ENCODE measurements at regions not wholly inside any gene's neighbourhood (a gene's known extent, or its start where the extent isn't known, plus 50 kb on each side); places are given as distances from the start of the nearest gene placed in this dataset.
"Not testable (repeated sequence)": the region's sequence is repeated elsewhere in the genome, so short reads cannot be mapped to it uniquely, and the experiment has no call there.

DNA sequence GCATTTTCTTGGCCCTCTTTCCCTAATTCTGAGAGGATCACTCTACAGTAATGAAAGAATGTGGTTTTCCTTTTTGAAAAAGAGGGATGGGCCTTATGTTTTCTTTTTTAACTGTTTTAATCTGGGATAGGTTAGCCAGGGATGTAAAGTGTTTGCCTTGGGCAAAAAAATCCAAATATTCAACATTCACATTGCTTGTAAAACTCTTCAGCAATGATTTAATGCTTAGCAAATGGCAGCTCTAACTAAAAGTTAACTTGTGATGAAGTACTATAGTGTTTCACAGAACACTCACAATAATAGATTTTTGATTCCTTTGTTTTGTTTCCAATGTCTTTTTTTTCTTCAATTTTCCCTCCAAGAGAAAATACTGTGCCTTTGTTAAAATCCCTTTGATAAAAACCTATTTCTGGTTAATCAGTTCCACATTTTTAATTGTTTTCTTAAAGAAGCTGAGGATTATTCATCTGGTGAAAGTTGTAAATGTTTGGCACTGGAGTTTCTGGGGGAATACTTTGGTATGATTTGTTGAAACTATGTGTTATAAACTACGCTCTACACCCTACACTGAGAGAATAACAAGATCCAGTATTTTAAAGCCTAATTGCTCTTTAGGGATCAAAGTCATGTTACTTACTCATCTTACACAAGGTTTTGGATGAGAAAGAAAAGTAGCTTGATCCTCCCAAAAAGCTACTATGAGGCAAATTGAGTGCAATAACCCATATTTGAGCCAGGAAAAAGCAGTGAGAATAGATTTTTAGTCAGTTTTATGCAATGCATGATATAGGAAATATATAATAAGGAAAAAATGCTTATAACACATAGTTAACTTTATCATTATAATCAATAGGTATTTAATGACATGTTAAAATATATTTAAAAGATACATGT lies 335.8 kb downstream of the EPHA7 start:
- DNase-seq (ENCODE audit: low read depth): no peak

DNA sequence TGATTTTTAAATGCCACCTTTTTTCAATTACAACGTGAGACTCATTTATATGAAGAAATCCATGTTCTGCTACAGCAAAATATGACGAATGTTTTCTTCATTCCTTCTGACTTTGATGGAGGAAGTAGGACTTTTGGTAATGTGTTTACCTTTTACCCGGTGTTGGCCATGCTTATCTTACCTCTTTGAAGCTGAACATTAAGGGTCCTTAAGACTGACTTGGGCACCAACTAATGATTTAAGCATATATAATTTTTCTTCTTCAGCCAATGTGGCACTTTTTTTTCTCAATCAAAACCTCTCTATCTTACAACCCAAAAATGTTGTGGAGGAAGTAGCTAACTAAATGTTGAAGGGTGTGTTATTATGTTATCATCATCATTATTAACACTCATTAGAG lies 337.5 kb downstream of the EPHA7 start:
- DNase-seq (ENCODE audit: low read depth): no peak

DNA sequence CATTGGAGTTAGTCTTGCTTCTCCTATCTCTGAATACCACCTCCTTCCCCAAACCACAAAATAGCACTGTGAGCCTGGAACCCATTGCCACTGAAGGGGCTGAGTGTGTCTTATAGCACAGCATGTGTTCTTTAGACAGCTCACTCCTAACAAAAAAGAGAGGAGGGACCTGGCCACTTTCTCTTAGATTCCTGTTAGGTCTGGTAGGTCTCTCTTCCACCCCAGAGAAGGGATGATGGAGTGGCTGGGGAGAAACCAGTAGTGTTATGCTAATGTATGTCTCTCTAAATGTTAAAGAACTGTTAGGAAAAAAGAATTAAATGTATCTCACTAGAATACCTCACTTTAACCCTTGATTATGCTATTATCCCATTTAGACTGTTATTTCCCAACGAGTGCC lies 340.3 kb downstream of the EPHA7 start:
- DNase-seq (ENCODE audit: low read depth): no peak

DNA sequence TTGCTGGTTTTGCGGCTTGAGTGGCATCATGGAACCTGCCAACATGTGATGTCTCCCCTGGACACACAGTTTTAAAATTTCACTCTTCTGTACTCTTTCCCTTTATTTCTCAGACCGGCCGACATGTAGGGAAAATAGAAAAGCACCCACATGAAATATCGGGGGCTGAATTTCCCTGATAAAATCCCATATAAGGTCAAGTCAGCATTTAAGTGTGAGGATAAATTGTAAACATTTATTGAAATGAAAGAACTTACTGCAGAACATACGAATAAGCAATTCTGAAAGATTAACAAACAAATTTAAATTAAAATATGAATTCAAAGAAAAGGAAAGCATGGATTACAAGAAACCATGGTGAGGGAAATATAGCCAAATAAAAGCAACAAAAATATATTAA lies 345.5 kb downstream of the EPHA7 start:
- no peak for DNase-seq (ENCODE audit: low read depth)

DNA sequence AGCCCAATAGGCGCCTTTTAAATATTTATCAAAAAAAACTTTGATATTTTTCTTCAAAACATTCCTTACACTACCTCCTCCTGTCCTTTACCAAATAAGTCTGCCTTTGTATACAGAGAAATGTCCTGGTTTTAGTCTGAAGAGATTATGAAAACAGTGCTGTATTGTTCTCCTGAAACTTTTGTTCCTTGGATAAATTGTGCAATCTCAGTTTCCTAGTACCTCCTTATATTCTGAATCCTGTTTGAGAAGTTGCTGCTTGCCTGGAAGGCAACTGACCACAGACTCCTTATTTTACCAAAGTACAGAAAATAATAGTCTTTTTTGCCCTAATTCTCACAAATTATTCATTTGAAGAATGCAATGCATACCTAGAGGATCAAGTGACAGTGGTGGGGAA lies 349.5 kb downstream of the EPHA7 start:
- DNase-seq (ENCODE audit: low read depth): no peak

DNA sequence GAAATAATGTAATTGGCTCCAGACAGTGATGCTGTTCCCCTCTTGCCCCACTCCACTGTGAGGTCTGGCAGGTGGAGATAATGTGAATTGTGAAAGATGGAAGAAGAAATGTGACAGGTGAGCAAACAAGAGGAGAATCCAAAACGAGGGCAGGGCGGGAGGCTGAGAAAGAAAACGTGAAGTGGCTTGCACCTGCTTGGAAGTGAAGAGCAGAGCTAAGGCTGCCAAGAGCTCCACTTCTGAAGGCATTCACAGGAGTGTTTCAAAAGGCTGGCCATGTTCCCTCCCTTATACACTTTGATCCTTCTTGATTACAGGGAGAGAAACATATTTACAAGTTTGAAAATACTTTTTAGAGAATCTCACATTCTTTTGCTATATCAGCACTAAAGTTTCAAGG lies 359.4 kb downstream of the EPHA7 start:
- no peak for DNase-seq (ENCODE audit: low read depth)

DNA sequence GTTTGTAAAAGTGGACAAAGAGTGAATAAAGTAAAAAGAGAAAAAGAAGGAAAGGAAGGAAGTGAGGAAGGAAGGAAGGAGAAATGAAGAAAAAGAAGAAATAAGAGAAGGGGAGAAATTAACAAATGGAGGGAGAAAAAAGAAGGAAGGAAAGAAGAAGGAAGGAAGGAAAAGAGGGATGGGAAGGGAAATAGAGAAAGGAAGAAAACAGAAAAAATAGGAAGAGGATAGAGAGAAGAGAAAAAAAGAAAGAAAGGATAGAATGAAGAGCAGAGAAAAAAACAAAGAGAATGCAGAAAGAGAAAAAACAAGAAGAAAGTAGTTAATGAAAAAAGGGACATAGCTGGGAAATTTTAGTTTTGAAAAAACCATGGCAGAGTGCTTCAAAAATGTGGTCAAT lies 361.8 kb downstream of the EPHA7 start:
- no peak for DNase-seq (ENCODE audit: low read depth)

DNA sequence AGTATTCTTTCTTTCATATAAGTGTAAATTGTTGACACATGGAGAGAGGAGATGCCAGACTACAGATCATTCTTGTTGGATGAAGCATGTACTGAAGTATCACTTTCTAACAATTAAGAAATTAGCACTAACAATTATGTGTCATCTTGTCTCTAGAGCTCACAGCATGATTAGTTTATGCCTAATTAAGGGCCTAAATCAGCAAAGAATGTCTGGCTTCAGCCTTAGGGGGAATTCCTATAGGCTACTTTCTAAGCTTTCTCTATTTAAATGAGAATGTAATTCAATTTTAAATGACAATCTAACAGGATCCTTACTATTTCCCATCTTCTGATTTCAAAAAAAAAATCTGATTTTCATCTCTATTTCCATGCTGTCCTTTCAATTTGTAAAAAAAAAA lies 371.0 kb downstream of the EPHA7 start:
- no peak for DNase-seq (ENCODE audit: low read depth)

DNA sequence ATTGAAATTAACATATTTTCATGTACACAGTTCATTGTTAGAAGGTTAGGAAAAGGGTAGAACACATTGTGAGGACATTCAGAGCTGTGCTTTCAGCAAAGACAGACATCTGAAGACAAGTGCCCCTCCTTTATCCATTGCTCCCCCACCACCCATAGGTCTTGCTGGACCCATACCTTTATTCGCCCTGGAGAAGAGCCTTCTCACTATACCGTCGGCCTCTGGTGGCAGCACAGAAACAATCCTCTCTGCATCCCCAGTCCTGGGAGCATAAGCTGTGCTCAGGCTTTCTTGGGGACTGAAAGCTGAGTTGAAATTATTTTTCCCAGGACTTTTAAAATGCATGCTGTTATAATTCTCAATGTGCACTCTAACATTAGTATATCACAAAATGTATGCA lies 372.3 kb downstream of the EPHA7 start:
- DNase-seq (ENCODE audit: low read depth): no peak

DNA sequence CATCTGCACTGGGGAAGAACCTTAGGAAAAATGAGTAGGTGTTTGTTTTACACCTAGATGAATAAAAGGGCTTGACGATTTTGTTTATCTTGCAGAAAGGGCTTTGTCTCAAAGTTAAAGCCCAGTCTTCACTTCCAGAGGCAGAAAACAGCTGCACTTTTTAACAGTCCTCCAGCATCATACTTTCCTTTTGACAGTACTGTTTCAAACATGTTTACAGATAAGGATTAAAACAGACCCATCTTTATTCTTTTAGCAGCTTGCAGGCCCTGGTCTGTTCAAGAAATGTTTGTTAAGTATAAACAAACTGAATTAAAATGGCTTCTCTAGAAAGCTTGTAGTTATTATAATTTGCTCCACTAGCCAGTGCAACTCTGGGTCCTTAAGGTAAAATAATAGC lies 374.2 kb downstream of the EPHA7 start:
- DNase-seq (ENCODE audit: low read depth): no peak

DNA sequence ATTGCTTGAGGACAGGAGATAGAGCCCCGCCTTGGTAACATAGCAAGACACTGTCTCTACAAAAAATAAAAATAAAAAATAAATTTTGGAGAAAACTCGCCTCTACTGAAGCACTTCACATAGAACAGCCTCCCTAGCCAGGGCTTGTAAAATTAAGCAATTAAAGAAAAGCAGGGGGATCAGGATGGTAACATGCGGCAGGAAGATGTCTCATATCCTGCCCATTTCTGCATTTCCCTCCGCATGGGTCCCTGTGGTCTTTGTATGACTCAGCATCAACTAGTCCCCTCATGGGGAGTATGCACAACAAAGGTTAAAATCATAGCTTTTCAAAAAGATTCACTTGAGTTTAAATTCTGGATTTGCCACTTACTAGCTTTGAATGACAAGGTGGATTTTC lies 379.0 kb downstream of the EPHA7 start:
- DNase-seq (ENCODE audit: low read depth): no peak

DNA sequence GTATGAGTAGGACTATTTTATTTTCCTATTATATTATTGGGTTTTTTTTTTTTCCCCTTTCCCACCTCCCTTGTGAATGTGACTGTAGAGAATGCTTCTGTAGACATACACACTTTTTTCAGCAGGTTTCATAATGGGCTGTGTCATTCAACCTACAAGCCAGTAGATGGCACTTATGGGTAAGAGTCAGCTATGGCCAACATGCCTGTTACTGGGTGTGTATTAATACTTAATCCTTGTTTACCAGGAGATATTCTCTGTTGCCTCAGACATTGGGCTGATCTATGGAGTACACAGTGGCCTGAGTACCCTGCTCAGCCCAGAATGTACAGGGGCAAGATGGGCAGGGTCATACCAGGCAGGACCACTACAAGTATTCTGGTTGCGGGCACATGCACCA lies 382.5 kb downstream of the EPHA7 start:
- DNase-seq (ENCODE audit: low read depth): no peak

DNA sequence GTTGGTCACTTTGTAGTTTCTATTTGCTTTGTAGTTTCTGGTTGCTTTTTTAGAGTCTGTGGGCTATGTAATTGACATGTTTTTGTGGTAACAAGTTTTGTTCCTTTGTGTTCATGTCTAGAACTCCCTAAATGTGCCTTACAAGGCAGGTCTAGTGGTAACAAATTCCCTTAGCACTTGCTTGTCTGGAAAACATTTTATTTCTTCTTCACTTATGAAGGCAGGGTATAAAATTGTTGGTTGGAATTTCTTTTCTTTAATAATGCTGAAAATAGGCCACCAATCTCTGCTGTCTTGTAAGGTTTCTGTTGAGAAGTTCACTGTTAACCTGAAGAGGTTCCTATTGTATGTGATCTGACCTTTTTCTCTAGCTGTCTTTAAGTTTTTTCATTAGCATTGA lies 383.6 kb downstream of the EPHA7 start:
- no peak for DNase-seq (ENCODE audit: low read depth)

DNA sequence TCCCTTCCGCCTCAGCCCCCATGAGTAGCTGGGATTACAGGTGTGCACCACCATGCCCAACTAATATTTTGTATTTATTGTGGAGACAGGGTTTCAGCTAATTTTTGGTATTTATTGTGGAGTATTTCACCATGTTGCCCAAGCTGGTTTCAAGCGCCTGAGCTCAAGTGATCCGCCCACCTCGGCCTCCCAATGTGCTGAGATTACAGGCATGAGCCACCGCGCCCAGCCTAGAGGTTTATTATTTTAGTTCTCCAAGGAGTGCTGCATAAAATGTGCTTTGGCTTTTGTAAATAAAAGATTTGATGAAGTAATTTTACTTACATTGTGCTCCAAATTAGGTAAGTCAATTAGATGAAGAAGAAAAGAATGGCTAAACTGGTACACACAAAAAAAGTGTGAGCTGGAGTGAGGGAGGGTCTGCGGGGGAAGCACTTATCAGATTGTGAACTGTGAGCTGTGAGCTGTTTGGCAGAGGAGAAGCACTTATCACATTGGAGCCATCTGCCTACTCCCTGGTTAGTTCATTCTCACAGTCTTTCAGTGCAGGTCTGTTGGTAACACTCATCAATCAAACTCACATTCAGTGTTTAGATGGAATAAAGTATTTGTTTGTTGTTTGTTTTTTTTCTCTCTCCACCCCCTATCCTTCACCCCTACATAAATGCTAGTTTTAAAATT lies 398.0 kb downstream of the EPHA7 start:
- DNase-seq (ENCODE audit: low read depth): no peak

DNA sequence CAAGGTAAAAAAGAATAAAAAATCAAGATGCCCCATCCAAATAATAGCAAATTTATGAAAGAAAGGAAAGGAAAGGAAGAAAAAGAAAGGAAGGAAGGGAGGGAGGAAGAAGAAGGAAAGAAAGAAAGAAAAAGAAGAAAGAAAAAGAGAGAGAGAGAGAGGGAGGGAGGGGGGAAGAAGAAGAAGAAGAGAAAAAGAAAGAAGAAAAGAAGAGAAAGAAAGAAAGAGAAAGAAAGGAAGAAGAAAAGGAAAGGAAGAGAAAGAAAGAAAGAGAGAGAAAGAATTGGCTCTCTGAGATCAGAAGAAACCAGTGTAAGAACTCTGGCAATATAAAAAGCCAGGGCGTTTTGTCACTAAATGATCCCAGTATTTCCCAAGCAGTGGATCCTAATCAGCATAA lies 401.7 kb downstream of the EPHA7 start:
- DNase-seq (ENCODE audit: low read depth): no peak

DNA sequence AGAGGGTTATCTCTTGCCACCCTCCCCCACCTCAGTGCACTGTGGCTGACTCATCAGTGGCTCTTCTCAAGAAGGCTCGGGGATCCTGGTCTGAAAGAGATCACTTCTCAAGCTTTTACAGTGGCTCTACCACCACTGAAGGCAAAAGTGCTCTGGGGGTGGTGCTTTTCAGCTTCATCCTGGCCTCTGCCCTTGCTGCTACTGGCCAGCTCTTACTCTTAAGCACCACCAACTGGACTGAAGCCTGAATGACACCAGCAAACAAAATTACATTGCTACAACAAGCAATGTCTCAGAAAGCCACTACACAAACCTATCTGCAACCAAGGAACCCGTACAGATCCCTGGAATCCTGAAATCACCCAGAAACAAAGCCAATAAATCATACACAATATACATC lies 402.1 kb downstream of the EPHA7 start:
- DNase-seq (ENCODE audit: low read depth): no peak

DNA sequence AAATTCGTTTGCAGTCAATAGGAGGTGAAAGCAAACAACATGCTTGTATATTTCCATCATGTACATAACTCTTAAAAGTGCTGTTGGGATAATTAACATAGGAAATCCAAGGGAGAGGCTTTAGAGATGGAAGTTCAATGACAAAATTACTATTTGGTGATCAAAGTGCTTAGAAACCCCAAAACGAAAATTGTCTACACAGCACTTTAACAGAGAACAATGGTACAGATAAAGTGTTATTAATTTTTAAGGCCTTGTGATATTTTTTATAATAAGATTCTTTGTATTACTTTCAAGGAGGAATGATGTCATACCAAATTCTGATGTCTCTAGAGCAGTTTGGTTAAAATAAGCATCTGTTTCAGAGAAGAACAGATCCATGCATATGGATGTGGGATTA lies 406.3 kb downstream of the EPHA7 start:
- no peak for DNase-seq (ENCODE audit: low read depth)

DNA sequence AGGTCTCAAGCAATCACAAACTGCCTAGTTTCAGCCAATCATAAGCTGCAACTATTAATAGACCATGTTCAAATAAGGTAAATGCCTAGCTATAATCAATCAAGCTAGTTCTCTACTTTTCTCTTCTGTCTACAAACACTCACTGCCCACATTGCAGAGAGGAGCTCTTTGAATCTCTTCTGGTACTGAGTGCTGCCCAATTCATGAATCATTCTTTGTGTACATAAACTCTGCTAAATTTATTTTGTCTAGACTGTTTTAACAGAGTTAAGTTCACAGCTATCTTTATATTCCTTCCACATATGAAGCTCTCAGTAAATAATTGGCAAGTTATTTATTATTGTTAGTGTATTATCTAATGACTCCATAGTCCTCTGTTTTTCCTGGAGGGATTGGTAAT lies 411.0 kb downstream of the EPHA7 start:
- DNase-seq (ENCODE audit: low read depth): no peak

DNA sequence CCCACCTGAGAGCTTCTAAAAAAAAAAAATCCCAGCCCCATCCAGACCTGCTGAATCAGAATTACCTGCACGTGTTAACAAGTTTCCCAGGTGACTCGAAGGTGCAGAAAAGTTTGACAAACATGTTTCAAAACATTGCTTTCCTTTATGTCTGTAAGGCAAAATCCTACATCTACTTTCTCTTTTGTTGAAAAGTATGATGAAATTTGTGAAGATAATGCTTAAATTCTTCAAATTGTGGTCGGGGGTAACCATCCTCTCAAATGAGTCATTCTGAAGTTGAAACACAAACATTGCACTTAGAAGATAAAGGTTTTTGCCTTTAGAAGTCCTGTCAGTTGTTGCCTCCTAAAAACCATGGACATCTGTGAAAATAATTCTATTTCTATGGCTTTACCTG lies 429.7 kb downstream of the EPHA7 start:
- DNase-seq (ENCODE audit: low read depth): no peak

DNA sequence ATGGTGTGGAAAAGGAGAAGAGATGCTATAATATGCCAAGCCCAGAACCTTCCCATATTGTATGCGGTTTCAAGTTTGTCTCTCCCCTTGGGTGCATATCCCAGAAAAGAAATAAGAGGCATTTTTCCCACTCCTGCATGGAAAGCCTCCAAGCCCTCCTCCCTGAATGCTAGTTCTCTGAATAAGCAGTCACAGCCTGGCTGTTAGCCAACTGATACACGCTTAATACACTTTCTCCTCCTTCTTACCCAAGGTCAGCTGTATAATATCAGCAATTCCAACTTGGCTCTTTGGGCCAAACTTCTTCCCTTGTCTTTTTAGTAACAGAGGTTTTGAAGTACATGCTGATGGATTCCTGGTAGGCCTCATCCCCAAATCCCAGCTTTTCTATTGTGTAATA lies 440.1 kb downstream of the EPHA7 start:
- no peak for DNase-seq (ENCODE audit: low read depth)

DNA sequence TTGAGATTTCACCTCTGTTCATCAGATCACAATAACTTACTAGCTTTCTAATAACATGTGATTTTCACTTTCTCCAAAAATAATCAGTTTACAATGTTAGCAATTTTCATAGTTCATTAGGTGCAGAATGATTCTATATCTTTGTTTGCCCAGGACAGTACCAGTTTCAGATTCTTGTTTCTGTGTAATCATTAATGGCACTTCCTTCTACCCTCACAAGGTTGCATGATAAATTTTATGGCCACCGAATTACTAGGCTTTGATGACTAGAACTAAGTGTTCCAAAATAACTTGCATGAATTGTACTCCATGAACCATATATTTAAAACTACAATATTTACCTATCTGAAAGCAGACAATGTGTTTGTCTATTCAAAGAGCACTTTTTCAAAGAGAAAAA lies 442.3 kb downstream of the EPHA7 start:
- DNase-seq (ENCODE audit: low read depth): no peak

DNA sequence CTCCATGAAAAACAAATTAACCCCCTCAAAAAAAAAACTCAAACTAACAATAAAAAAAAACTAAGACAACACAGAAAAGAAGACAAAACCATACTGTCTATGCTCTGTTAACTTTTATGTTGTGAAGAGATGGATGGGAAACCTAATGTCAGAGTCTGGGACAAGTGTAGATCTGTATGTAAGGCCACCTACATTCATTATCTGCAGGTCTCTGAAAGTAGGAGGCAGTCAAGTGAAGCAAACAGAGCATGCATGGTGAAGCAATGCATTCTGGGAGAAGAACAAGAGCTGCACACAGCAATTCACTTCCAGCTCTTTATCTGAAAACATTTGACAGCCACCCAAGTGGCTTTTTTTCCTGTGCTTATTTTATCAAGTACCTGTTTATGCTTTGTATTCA lies 452.0 kb downstream of the EPHA7 start:
- no peak for DNase-seq (ENCODE audit: low read depth)

DNA sequence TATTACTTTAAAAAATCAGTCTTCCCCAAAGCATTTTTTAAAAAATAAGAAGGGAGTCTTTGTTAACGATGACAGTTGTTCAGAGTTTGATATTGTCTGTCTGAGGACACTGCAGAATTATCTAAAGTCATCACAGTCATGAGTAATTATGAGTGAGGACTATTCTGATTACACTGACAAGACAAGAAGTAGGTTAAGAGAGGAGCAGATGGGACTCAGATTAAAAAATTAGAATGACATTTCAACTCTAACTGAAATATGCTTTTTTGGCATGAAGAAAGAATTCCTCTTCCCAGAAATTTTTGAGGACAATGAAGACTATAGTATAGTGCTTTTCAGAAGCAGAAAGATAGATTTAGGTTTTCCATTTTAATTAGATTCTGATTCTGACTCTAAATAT lies 456.5 kb downstream of the EPHA7 start:
- no peak for DNase-seq (ENCODE audit: low read depth)

DNA sequence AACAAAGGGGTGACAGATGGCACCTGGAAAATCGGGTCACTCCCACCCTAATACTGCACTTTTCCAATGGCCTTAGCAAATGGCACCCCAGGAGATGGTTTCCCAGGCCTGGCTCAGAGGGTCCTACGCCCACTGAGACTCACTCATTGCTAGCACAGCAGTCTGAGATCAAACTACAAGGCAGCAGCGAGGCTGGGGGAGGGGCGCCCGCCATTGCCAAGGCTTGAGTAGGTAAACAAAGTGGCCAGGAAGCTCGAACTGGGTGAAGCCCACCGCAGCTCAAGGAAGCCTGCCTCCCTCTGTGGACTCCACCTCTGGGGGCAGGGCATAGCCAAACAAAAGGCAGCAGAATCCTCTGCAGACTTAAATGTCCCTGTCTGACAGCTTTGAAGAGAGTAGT lies 467.2 kb downstream of the EPHA7 start:
- DNase-seq (ENCODE audit: low read depth): not testable (repeated sequence)
